ENCODE measurements at regions not wholly inside any gene's neighbourhood (a gene's known extent, or its start where the extent isn't known, plus 50 kb on each side); places are given as distances from the start of the nearest gene placed in this dataset.

- no peak overlapping the region for H3K4me3 ChIP-seq (ENCODE audit: low read length)
Observed at GRCh38 chr18:56390626-56391025, 247.8 kb downstream of the TXNL1 start.

GRCh38 chr18:56389190-56389589 is 249.2 kb downstream of the TXNL1 start:
- Histone ChIP-seq H3K9ac (ENCODE audit: low read length) (no peak overlapping the region), H3K9me3 (replicated peaks; ENCODE audit: insufficient read depth, low read length) (no peaks in the 10 kb centered on the region), H3K9me2 (replicated peaks; ENCODE audit: insufficient read depth, low read length) (no peaks in the 10 kb centered on the region), H3K4me2 (ENCODE audit: low read depth, low read length) (no peak overlapping the region), H3F3A (ENCODE audit: insufficient read depth, low read length) (no peaks in the 10 kb centered on the region), H3K79me2 (ENCODE audit: low read length) (no peaks in the 10 kb centered on the region), H3K36me3 (replicated peaks; ENCODE audit: insufficient read depth, low read length) (no peaks in the 10 kb centered on the region), H3K27me3 (replicated peaks; ENCODE audit: insufficient read depth, low read length) (no peaks in the 10 kb centered on the region), H3K4me1 (ENCODE audit: low read length) (no peaks in the 10 kb centered on the region), H2AFZ (ENCODE audit: low read length) (no peak overlapping the region), H4K20me1 (ENCODE audit: insufficient read depth, low read length) (no peaks in the 10 kb centered on the region), H3K27ac (ENCODE audit: low read length) (no peak overlapping the region), H3K4me3 (ENCODE audit: low read length) (no peak overlapping the region)
- DNase-seq: no peak
- TF ChIP-seq EZH2phosphoT487 (IDR thresholded peaks at IDR 0.05; ENCODE audit: low read length) (no peak), CTCF (IDR thresholded peaks at IDR 0.05; ENCODE audit: low read length) (no peak), EZH2 (optimal IDR thresholded peaks at IDR 0.05; ENCODE audit: low read depth, low read length) (no peak)

More at GRCh38 chr18:56390626-56391025, 247.8 kb downstream of the TXNL1 start:
- no peaks in the 10 kb centered on the region for H3K9me2 ChIP-seq (replicated peaks; ENCODE audit: insufficient read depth, low read length)
- DNase-seq: no peak
- no peaks in the 10 kb centered on the region for H3K27me3 ChIP-seq (replicated peaks; ENCODE audit: insufficient read depth, low read length)
- H3K9me3 ChIP-seq (replicated peaks; ENCODE audit: insufficient read depth, low read length): no peaks in the 10 kb centered on the region
- H3K9ac ChIP-seq (ENCODE audit: low read length): no peak overlapping the region
- H3K4me1 ChIP-seq (ENCODE audit: low read length): no peaks in the 10 kb centered on the region
- H3K79me2 ChIP-seq (ENCODE audit: low read length): no peaks in the 10 kb centered on the region
- no peak overlapping the region for H3K4me2 ChIP-seq (ENCODE audit: low read depth, low read length)
- H3F3A ChIP-seq (ENCODE audit: insufficient read depth, low read length): no peaks in the 10 kb centered on the region
- no peak overlapping the region for H3K27ac ChIP-seq (ENCODE audit: low read length)
- no peaks in the 10 kb centered on the region for H3K36me3 ChIP-seq (replicated peaks; ENCODE audit: insufficient read depth, low read length)
- no peaks in the 10 kb centered on the region for H4K20me1 ChIP-seq (ENCODE audit: insufficient read depth, low read length)
- TF ChIP-seq EZH2 (optimal IDR thresholded peaks at IDR 0.05; ENCODE audit: low read depth, low read length) (no peak), EZH2phosphoT487 (IDR thresholded peaks at IDR 0.05; ENCODE audit: low read length) (no peak), CTCF (IDR thresholded peaks at IDR 0.05; ENCODE audit: low read length) (no peak)
- H2AFZ ChIP-seq (ENCODE audit: low read length): no peak overlapping the region

DNA sequence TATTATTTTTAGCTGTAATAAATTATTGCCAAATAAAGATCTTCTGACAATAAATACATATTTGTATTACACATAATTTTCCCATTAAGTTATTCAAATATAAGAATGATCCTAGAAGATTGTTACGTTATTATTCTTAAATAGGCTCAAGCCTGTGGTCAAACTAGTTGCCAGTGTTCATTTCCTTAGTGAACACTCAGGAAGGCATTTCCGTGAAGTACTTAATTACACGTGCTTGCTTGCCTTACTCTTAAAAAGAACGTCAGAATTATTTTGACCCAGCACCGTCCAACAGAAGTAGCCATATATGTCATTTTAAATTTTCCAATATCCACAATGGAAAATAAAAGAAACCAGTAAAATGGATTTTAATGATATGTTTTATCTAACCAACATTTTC is 249.8 kb downstream of the TXNL1 start:
- no peak for TF ChIP-seq EZH2phosphoT487 (IDR thresholded peaks at IDR 0.05; ENCODE audit: low read length)
- no peak for TF ChIP-seq EZH2 (optimal IDR thresholded peaks at IDR 0.05; ENCODE audit: low read depth, low read length)
- TF ChIP-seq CTCF (IDR thresholded peaks at IDR 0.05; ENCODE audit: low read length): no peak
- no peaks in the 10 kb centered on the region for H3K9me3 ChIP-seq (replicated peaks; ENCODE audit: insufficient read depth, low read length)
- H3K4me1 ChIP-seq (ENCODE audit: low read length): no peaks in the 10 kb centered on the region
- no peaks in the 10 kb centered on the region for H3K27me3 ChIP-seq (replicated peaks; ENCODE audit: insufficient read depth, low read length)
- DNase-seq: no peak
- H3K79me2 ChIP-seq (ENCODE audit: low read length): no peaks in the 10 kb centered on the region
- H3K36me3 ChIP-seq (replicated peaks; ENCODE audit: insufficient read depth, low read length): no peaks in the 10 kb centered on the region
- H3K9ac ChIP-seq (ENCODE audit: low read length): no peak overlapping the region
- H2AFZ ChIP-seq (ENCODE audit: low read length): no peak overlapping the region
- no peaks in the 10 kb centered on the region for H4K20me1 ChIP-seq (ENCODE audit: insufficient read depth, low read length)
- no peaks in the 10 kb centered on the region for H3F3A ChIP-seq (ENCODE audit: insufficient read depth, low read length)
- no peak overlapping the region for H3K4me2 ChIP-seq (ENCODE audit: low read depth, low read length)
- no peak overlapping the region for H3K27ac ChIP-seq (ENCODE audit: low read length)
- H3K9me2 ChIP-seq (replicated peaks; ENCODE audit: insufficient read depth, low read length): no peaks in the 10 kb centered on the region
- H3K4me3 ChIP-seq (ENCODE audit: low read length): no peak overlapping the region

Measured in MM.1S (cell line).